Upper lobe of left lung (tissue), 6 donors: ENCODE measurements at regions not wholly inside any gene's neighbourhood (a gene's known extent, or its start where the extent isn't known, plus 50 kb on each side); places are given as distances from the start of the nearest gene placed in this dataset.
"Not testable (repeated sequence)": the region's sequence is repeated elsewhere in the genome, so short reads cannot be mapped to it uniquely, and the experiment has no call there.

ENCODE experiments used
- ATAC-seq, 2 donors: fragments of 200-7000 bp; cut with Tn5 transposase; one replicate each; pipeline ENCODE4 v1.9.1; 2022; ENCODE audit warnings: mild to moderate bottlenecking in 2 of 2, moderate library complexity in 2 of 2; ENCODE audit not compliant: low FRiP score in 2 of 2
- DNase-seq, 2 donors: peaks; one replicate each; pipeline ENCODE4 v3.0.0-alpha.2; 2019 to 2020
- H3K27ac ChIP-seq, 4 donors: fragments of 200-600 bp; sonication (generic); one replicate each; pipeline ENCODE4 v1.5.1; 2016 to 2019
- H3K27me3 ChIP-seq, 4 donors: fragments of 200-600 bp; sonication (generic); one replicate each; pipeline ENCODE4 v1.5.1; 2017 to 2019
- H3K36me3 ChIP-seq, 4 donors: fragments of 200-600 bp; sonication (generic); one replicate each; pipeline ENCODE4 v1.5.1; 2016 to 2019
- H3K4me1 ChIP-seq, 4 donors: fragments of 200-600 bp; sonication (generic); one replicate each; pipeline ENCODE4 v1.5.1; 2018 to 2019
- H3K4me3 ChIP-seq, 4 donors: fragments of 200-600 bp; sonication (generic); one replicate each; pipeline ENCODE4 v1.5.1; 2017 to 2019; ENCODE audit warnings: mild to moderate bottlenecking in 2 of 4, moderate library complexity in 1 of 4
- H3K9me3 ChIP-seq, 4 donors: fragments of 200-600 bp; sonication (generic); one replicate each; pipeline ENCODE4 v1.5.1; 2018 to 2019
- CTCF ChIP-seq, 6 experiments: fragments of 450-650 bp in 4 of 6; fragments of 200-600 bp in 2 of 6; sonication (generic) in 2 of 6; IDR thresholded peaks; one replicate each; pipeline ENCODE4 v1.5.1; 2016 to 2019; ENCODE audit warnings: antibody characterized with exemption in 6 of 6
- EP300 ChIP-seq, 4 donors: sonication (generic); formaldehyde crosslinking; IDR thresholded peaks; one replicate each; pipeline ENCODE4 v1.5.1; 2017; ENCODE audit warnings: antibody characterized with exemption in 4 of 4, control low read depth in 2 of 4
- POLR2A ChIP-seq, 4 donors: fragments of 450-650 bp; IDR thresholded peaks; one replicate each; pipeline ENCODE4 v1.5.1; 2016 to 2017; ENCODE audit warnings: antibody characterized with exemption in 4 of 4, mild to moderate bottlenecking in 2 of 4
- POLR2AphosphoS5 ChIP-seq, 2 donors: sonication (generic); formaldehyde crosslinking; IDR thresholded peaks; one replicate each; pipeline ENCODE4 v1.5.1; 2017; ENCODE audit warnings: antibody characterized with exemption in 2 of 2
- WGBS, 2 donors: methylation state at CpG; one replicate each; pipeline ENCODE4 v1.1.5; 2017 to 2018; 5-methylcytosine and 5-hydroxymethylcytosine counted together
- donor health status: DM: no; HTN: no; CAD: no; lungs with moderate emphysema.
- donor health status: DM: no; HTN: yes; CAD: no; lungs with severe emphysema.

DNA sequence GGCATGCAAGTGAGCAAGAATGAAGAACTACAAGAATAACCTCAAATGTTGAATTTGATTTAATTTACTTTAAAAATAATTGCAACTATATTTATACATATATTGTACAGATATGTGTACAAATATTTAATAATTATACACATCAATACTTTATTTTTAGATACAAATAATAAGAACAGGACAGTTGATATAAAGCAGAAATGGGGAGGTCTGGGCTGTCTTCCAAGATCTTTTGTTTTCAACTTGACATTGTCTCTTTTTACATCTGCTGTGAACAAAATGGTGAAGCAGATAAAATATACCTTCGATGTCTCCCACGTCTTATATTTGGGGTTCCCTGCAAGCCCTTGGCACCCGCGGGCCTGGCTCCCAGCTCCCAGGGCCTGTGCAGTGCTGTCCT is 231.3 kb upstream of the RBBP8 start:
- Histone ChIP-seq H3K27me3 (no peaks in the 10 kb centered on the region), H3K4me1 (peaks cover 0 to 15% (median 13%) of the 10 kb centered on the region in 4 donors), H3K27ac (no peak overlapping the region), H3K36me3 (no peaks in the 10 kb centered on the region), H3K4me3 (no peak overlapping the region), H3K9me3 (no peaks in the 10 kb centered on the region)
- peak in 1 of 2 donors; percentile 38 for DNase-seq
- no peak for ATAC-seq
- WGBS, 2 donors, result 45 to 73% methylated on average over 4 of the region's 4 CpGs
- TF ChIP-seq POLR2AphosphoS5 (IDR thresholded peaks at IDR 0.05), result no peak
- TF ChIP-seq CTCF (IDR thresholded peaks at IDR 0.05), result no peak
- no peak for TF ChIP-seq EP300 (IDR thresholded peaks at IDR 0.05)
- TF ChIP-seq POLR2A (IDR thresholded peaks at IDR 0.05), result no peak

DNA sequence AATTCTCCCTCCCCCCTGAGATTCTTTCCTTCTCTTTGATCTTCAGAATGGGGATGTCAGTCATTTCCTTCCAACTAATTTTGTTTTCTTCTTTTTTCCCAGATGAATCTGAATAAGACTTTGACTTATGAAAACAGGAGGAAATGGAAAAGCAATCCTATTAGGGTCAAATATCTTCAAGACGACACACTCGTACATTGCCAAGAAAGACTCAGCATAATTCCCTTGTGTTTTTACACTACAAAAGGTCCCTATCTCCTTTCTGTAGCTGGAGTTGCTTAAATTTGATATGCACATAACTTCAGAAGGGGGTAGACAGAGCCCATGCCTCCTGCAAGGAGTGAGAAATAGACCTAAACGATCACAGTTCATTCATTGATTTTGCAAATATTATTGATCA is 230.3 kb upstream of the RBBP8 start:
- ATAC-seq, result no peak
- Histone ChIP-seq H3K36me3 (no peaks in the 10 kb centered on the region), H3K9me3 (no peaks in the 10 kb centered on the region), H3K4me3 (no peak overlapping the region), H3K27me3 (no peaks in the 10 kb centered on the region), H3K27ac (no peak overlapping the region), H3K4me1 (peaks cover 0 to 18% (median 14%) of the 10 kb centered on the region in 4 donors)
- DNase-seq, result no peak
- 65 to 67% methylated on average over 3 of the region's 3 CpGs for WGBS, 2 donors
- TF ChIP-seq EP300 (IDR thresholded peaks at IDR 0.05) (no peak), POLR2A (IDR thresholded peaks at IDR 0.05) (no peak), CTCF (IDR thresholded peaks at IDR 0.05) (no peak), POLR2AphosphoS5 (IDR thresholded peaks at IDR 0.05) (no peak)

GRCh38 chr18:22703883-22704585 is 229.1 kb upstream of the RBBP8 start:
- no peak for DNase-seq
- H3K9me3 ChIP-seq, result no peaks in the 10 kb centered on the region
- H3K27ac ChIP-seq, result no peak overlapping the region
- TF ChIP-seq CTCF (IDR thresholded peaks at IDR 0.05) (peak; percentile 52 to 83 (median 72)), POLR2AphosphoS5 (IDR thresholded peaks at IDR 0.05) (no peak), POLR2A (IDR thresholded peaks at IDR 0.05) (no peak), EP300 (IDR thresholded peaks at IDR 0.05) (no peak)
- WGBS, 2 donors, result 39 to 50% methylated on average over 9 of the region's 9 CpGs
- H3K36me3 ChIP-seq, result no peaks in the 10 kb centered on the region
- no peaks in the 10 kb centered on the region for H3K27me3 ChIP-seq
- no peak overlapping the region for H3K4me3 ChIP-seq
- H3K4me1 ChIP-seq, result peaks cover 0 to 18% (median 14%) of the 10 kb centered on the region in 4 donors
- peak; percentile 69 to 86 for ATAC-seq

DNA sequence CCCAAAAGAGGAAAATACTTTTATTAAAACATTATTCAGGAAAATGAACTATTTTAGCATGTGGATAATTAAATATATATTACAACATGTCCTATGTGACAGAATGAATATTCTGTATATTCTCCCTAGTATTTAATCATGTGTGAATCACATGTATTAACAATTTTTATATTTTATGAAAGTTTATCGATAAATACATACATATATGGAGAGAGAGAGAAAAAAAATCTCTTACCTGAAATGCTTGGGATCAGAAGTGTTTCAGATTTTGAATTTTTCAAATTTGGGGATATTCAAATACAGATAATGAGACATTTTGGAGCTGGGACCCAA is 228.6 kb upstream of the RBBP8 start:
- no peaks in the 10 kb centered on the region for H3K9me3 ChIP-seq
- DNase-seq (no peak), ATAC-seq (no peak)
- no peaks in the 10 kb centered on the region for H3K27me3 ChIP-seq
- TF ChIP-seq POLR2AphosphoS5 (IDR thresholded peaks at IDR 0.05), result no peak
- no peak for TF ChIP-seq CTCF (IDR thresholded peaks at IDR 0.05)
- no peak for TF ChIP-seq EP300 (IDR thresholded peaks at IDR 0.05)
- no peak for TF ChIP-seq POLR2A (IDR thresholded peaks at IDR 0.05)
- no peaks in the 10 kb centered on the region for H3K36me3 ChIP-seq
- WGBS, 2 donors, result 89 to 98% methylated on average over 1 of the region's 1 CpG
- peaks cover under 1 to 18% (median 14%) of the 10 kb centered on the region in 4 donors for H3K4me1 ChIP-seq
- no peak overlapping the region for H3K27ac ChIP-seq
- H3K4me3 ChIP-seq, result no peak overlapping the region

GRCh38 chr18:22705328-22705727 is 227.8 kb upstream of the RBBP8 start:
- H3K4me3 ChIP-seq, result no peak overlapping the region
- peaks cover 8 to 19% (median 15%) of the 10 kb centered on the region in 4 donors for H3K4me1 ChIP-seq
- DNase-seq (no peak), ATAC-seq (no peak)
- 75 to 76% methylated on average over 1 of the region's 1 CpG for WGBS, 2 donors
- H3K36me3 ChIP-seq, result no peaks in the 10 kb centered on the region
- H3K27me3 ChIP-seq, result no peaks in the 10 kb centered on the region
- H3K27ac ChIP-seq, result no peak overlapping the region
- TF ChIP-seq EP300 (IDR thresholded peaks at IDR 0.05) (no peak), POLR2A (IDR thresholded peaks at IDR 0.05) (no peak), POLR2AphosphoS5 (IDR thresholded peaks at IDR 0.05) (no peak), CTCF (IDR thresholded peaks at IDR 0.05) (no peak)
- no peaks in the 10 kb centered on the region for H3K9me3 ChIP-seq

DNA sequence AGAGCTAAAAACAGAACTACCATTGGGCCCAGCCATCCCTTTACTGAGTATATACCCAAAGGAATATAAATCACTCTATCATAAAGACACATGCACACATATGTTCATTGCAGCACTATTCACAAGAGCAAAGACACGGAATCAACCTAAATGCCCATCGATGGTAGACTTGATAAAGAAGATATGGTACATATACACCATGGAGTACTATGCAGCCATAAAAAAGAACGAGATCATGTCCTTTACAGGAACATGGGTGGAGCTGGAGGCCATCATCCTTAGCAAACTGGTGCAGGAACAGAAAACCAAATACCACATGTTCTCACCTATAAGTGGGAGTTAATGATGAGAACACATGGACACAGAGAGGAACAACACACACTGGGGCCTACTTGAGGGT is 227.1 kb upstream of the RBBP8 start:
- peaks cover 13 to 23% (median 15%) of the 10 kb centered on the region in 4 donors for H3K4me1 ChIP-seq
- WGBS, 2 donors, result 94 to 96% methylated on average over 3 of the region's 3 CpGs
- ATAC-seq, H3K27ac ChIP-seq, H3K9me3 ChIP-seq, H3K36me3 ChIP-seq, H3K27me3 ChIP-seq, H3K4me3 ChIP-seq, DNase-seq: not testable (repeated sequence)
